SU-DHL-6 (cell line): ENCODE measurements at regions not wholly inside any gene's neighbourhood (a gene's known extent, or its start where the extent isn't known, plus 50 kb on each side); places are given as distances from the start of the nearest gene placed in this dataset.

Source experiments
- H2AFZ ChIP-seq: fragments of 200-600 bp; sonication (generic); 2 replicates; pipeline ENCODE4 v1.6.1; 2014; ENCODE audit warnings: low read depth, mild to moderate bottlenecking, moderate library complexity, mixed read lengths, antibody characterized with exemption, low read length; ENCODE audit not compliant: severe bottlenecking
- H3F3A ChIP-seq: fragments of 200-600 bp; shearing (Covaris generic); 2 replicates; pipeline ENCODE4 v1.6.0; 2016; ENCODE audit warnings: antibody characterized with exemption, mild to moderate bottlenecking; ENCODE audit not compliant: insufficient read depth
- H3K27ac ChIP-seq: fragments of 200-600 bp; sonication (generic); 2 replicates; pipeline ENCODE4 v1.5.1; 2016; ENCODE audit warnings: low read depth, mild to moderate bottlenecking, low read length, moderate library complexity, mixed read lengths
- H3K27me3 ChIP-seq: fragments of 200-600 bp; sonication (generic), shearing (Covaris generic); 2 replicates; pipeline ENCODE4 v1.6.0; 2014; ENCODE audit warnings: mild to moderate bottlenecking, low read length
- H3K36me3 ChIP-seq: fragments of 200-600 bp; sonication (generic); 2 replicates; pipeline ENCODE4 v1.6.1; 2014; ENCODE audit warnings: mild to moderate bottlenecking, low read length, mixed read lengths
- H3K4me2 ChIP-seq: fragments of 300-600, 200-600 bp; shearing (Covaris generic), sonication (generic); 2 replicates; pipeline ENCODE4 v1.6.0; 2014; ENCODE audit warnings: low read length, low read depth, mild to moderate bottlenecking; ENCODE audit not compliant: poor library complexity, severe bottlenecking
- H3K4me3 ChIP-seq: fragments of 200-600 bp; sonication (generic); 2 replicates; pipeline ENCODE4 v1.5.1; 2014; ENCODE audit warnings: antibody characterized with exemption, low read length, mild to moderate bottlenecking, mixed read lengths; ENCODE audit not compliant: insufficient read depth, poor library complexity, severe bottlenecking
- H3K79me2 ChIP-seq: fragments of 200-600 bp; sonication (generic); 2 replicates; pipeline ENCODE4 v1.6.1; 2014; ENCODE audit warnings: mild to moderate bottlenecking, low read length, moderate library complexity; ENCODE audit not compliant: insufficient read depth
- H3K9ac ChIP-seq: fragments of 200-600 bp; sonication (generic); 2 replicates; pipeline ENCODE4 v1.7.0; 2014; ENCODE audit warnings: mild to moderate bottlenecking, low read length
- H3K9me2 ChIP-seq: fragments of 200-600 bp; sonication (generic); replicated peaks from 2 replicates; pipeline ENCODE4 v1.6.1; 2014; ENCODE audit warnings: low read length; ENCODE audit not compliant: insufficient read depth
- H3K9me3 ChIP-seq: fragments of 200-600 bp; sonication (generic); 2 replicates; pipeline ENCODE4 v1.6.1; 2014; ENCODE audit warnings: low read length, mixed read lengths; ENCODE audit not compliant: insufficient read depth
- H4K20me1 ChIP-seq: fragments of 200-600 bp; sonication (generic); 2 replicates; pipeline ENCODE4 v1.6.1; 2014; ENCODE audit warnings: low read depth, mild to moderate bottlenecking, antibody characterized with exemption, low read length, moderate library complexity, mixed read lengths
- CTCF ChIP-seq: fragments of 200-600 bp; sonication (generic); IDR thresholded peaks from one replicate; pipeline ENCODE4 v1.5.1; 2017; ENCODE audit warnings: antibody characterized with exemption, mild to moderate bottlenecking, low read length, moderate library complexity; ENCODE audit not compliant: insufficient read depth, poor library complexity, severe bottlenecking
- EZH2phosphoT487 ChIP-seq: fragments of 200-600 bp; sonication (generic), shearing (Covaris generic); conservative IDR thresholded peaks from 2 replicates; pipeline ENCODE4 v1.6.1; 2018; ENCODE audit warnings: mild to moderate bottlenecking, antibody characterized with exemption, low read length, moderate library complexity, mixed read lengths

- no peak for TF ChIP-seq CTCF
- TF ChIP-seq EZH2phosphoT487, result no peak
- Histone ChIP-seq H3K4me2 (no peak overlapping the region), H3K27ac (no peak overlapping the region), H3K9me2 (no peaks in the 10 kb centered on the region), H3F3A (no peaks in the 10 kb centered on the region), H3K4me3 (no peak overlapping the region), H3K27me3 (no peaks in the 10 kb centered on the region), H4K20me1 (no peaks in the 10 kb centered on the region), H3K36me3 (no peaks in the 10 kb centered on the region), H2AFZ (no peak overlapping the region), H3K9ac (no peak overlapping the region), H3K9me3 (no peaks in the 10 kb centered on the region), H3K79me2 (no peaks in the 10 kb centered on the region)
These were observed 1031.6 kb downstream of the BCL11B start for GRCh38 chr14:98240376-98240775.

- no peak overlapping the region for H3K9ac ChIP-seq
- no peaks in the 10 kb centered on the region for H3K79me2 ChIP-seq
- no peaks in the 10 kb centered on the region for H4K20me1 ChIP-seq
- no peak overlapping the region for H3K4me3 ChIP-seq
- H3K27ac ChIP-seq, result no peak overlapping the region
- no peak overlapping the region for H2AFZ ChIP-seq
- H3K4me2 ChIP-seq, result no peak overlapping the region
- no peaks in the 10 kb centered on the region for H3K27me3 ChIP-seq
- TF ChIP-seq CTCF (no peak), EZH2phosphoT487 (no peak)
- H3K9me3 ChIP-seq, result no peaks in the 10 kb centered on the region
- no peaks in the 10 kb centered on the region for H3F3A ChIP-seq
- H3K9me2 ChIP-seq, result no peaks in the 10 kb centered on the region
- H3K36me3 ChIP-seq, result no peaks in the 10 kb centered on the region
These were observed 1029.1 kb downstream of the BCL11B start for GRCh38 chr14:98242903-98243302.

GRCh38 chr14:98243332-98243731, 1028.7 kb downstream of the BCL11B start:
- Histone ChIP-seq H3K9ac (no peak overlapping the region), H3K4me3 (no peak overlapping the region), H3K9me3 (no peaks in the 10 kb centered on the region), H3K27ac (no peak overlapping the region), H3K36me3 (no peaks in the 10 kb centered on the region), H3K9me2 (no peaks in the 10 kb centered on the region), H4K20me1 (no peaks in the 10 kb centered on the region), H3K4me2 (no peak overlapping the region), H3K79me2 (no peaks in the 10 kb centered on the region), H3K27me3 (no peaks in the 10 kb centered on the region), H3F3A (no peaks in the 10 kb centered on the region), H2AFZ (no peak overlapping the region)
- TF ChIP-seq EZH2phosphoT487, result no peak
- no peak for TF ChIP-seq CTCF
